DMS79 treated with DMSO at 0.1 percent for 48 hours (cell line): ENCODE measurements at regions not wholly inside any gene's neighbourhood (a gene's known extent, or its start where the extent isn't known, plus 50 kb on each side); places are given as distances from the start of the nearest gene placed in this dataset.
"Not testable (repeated sequence)": the region's sequence is repeated elsewhere in the genome, so short reads cannot be mapped to it uniquely, and the experiment has no call there.

Source experiments
- DNase-seq: peaks from one replicate; lab custom pipeline; 2025; lab: John Stamatoyannopoulos, UW

GRCh38 chr11:39462506-39462905 lies 1996.9 kb downstream of the LRRC4C start:
- DNase-seq: no peak

DNA sequence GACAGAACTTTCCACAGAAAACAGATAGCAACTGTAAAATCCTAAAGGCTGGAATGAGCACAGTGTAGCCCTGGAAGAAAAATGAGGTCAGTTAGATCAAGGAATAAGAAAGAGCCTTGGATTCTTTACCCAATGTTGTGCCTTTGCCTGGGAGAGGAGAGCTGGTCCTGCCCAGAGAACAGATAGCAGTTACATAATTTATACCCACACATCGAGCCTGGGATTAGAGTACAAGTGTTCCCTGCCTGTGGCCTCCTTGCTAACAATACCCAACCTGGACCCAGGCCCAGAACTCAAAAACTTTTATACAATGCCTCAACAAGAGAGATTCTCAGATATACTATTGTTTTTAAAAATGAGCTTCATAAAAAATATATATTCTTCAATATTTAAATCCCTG lies 1998.4 kb downstream of the LRRC4C start:
- DNase-seq: no peak

GRCh38 chr11:39459606-39460005 lies 1999.8 kb downstream of the LRRC4C start:
- DNase-seq: no peak

GRCh38 chr11:39458481-39458880 lies 2001.0 kb downstream of the LRRC4C start:
- no peak for DNase-seq

DNA sequence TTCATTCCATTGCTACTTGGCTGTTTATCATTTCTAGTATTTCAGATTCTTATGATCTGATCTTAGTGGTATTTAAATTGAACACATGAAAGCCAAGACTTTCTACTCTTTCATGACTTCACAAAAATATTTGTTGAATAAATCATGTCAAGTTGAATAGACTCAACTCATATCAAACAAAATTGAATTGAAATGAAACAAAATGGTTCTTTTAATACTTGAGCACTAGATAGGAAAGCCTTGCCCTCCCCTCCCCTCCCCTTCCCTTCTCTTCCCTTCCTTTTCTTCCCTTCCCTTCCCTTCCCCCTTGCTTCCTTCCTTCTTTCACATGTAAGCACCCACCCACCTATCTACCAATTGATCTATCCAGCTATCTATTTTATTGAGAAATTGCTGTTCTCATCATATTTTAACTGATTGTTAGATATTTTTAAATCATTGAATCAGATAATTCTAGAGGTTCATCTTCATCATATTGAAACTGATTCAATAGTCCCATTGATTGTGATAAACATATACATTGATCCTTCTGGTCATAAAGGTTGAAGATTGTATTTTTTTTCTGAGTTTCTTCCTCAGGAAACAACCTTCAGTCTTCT lies 2015.9 kb downstream of the LRRC4C start:
- DNase-seq: no peak

DNA sequence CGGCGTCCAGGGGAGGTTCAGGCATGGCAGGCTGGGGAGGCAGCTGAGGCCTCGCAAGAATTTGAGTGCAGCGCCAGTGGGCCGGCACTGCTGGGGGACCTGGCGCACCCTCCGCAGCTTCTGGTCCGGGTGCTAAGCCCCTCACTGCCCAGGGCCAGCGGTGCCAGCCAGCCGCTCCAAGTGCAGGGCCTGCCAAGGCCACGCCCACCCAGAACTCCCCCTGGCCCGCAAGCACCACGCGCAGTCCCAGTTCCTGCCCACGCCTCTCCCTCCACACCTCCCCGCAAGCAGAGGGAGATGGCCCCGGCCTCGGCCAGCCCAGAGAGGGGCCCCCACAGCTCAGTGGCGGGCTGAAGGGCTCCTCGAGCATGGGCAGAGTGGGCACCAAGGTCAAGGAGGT lies 2017.3 kb downstream of the LRRC4C start:
- DNase-seq: no peak

DNA sequence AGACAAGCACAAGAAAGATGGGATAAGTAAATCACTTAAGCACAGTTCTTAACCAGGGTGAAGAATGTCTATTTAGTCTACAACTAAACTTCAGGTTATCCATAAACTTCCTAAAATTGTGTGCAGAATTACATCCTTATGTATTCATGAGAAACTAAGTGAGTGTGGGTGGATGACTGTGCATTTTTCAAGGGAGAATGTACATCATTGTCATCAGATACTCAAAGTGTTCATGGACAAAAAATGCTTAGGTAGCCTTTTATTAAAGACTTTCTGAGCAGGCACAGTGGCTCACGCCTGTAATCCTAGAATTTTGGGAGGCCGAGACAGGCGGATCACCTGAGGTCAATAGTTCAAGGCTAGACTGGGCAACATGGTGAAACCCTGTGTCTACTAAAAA lies 2023.8 kb downstream of the LRRC4C start:
- DNase-seq: no peak

- DNase-seq: no peak
These were observed 2025.0 kb downstream of the LRRC4C start for GRCh38 chr11:39434466-39434865.

DNA sequence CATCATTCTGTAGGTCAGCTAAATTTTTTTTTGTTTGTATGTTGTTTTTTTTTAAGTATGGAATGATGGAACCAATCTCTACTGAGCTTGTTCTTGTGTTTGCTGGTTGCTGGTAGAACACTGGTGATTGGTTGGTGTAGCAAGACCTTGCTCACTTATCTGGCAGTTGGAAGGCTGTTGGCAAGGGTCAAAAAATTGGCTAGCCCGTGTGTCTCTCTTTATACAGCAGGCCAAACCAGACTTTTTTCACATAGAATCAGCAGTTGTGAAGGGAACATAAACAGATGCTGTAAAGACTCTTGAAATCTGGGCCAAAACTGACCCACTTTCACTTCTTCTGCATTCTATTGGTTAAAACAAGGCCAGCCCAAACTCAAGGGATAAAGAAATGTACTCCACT lies 2026.5 kb downstream of the LRRC4C start:
- DNase-seq: no peak

GRCh38 chr11:39425226-39425625 lies 2034.2 kb downstream of the LRRC4C start:
- no peak for DNase-seq

DNA sequence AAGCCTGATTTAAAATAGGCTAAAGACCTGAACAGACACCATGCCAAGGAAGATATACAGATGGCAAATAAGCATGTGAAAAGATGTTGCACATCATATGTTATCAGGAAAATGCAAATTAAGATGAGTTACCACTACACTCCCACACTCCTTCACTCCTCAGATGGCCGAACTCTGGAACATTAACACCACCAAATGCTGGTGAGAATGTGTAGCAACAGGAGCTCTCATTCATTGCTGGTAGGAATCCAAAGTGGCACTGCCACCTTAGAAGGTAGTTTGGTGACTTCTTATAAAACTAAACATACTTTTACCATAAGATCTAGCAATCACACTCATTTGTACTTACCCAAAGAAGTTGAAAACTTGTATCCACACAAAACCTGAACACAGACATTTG lies 2047.3 kb downstream of the LRRC4C start:
- DNase-seq: no peak

GRCh38 chr11:39385911-39386310 lies 2073.5 kb downstream of the LRRC4C start:
- no peak for DNase-seq

GRCh38 chr11:39374963-39375698 lies 2084.3 kb downstream of the LRRC4C start:
- DNase-seq: no peak

GRCh38 chr11:39367534-39367933 lies 2091.9 kb downstream of the LRRC4C start:
- DNase-seq: no peak

- no peak for DNase-seq
These were observed 2093.5 kb downstream of the LRRC4C start for GRCh38 chr11:39365809-39366436.

- DNase-seq: no peak
These were observed 2095.9 kb downstream of the LRRC4C start for GRCh38 chr11:39363571-39363970.

- DNase-seq: no peak
These were observed 2097.9 kb downstream of the LRRC4C start for GRCh38 chr11:39361557-39361956.

DNA sequence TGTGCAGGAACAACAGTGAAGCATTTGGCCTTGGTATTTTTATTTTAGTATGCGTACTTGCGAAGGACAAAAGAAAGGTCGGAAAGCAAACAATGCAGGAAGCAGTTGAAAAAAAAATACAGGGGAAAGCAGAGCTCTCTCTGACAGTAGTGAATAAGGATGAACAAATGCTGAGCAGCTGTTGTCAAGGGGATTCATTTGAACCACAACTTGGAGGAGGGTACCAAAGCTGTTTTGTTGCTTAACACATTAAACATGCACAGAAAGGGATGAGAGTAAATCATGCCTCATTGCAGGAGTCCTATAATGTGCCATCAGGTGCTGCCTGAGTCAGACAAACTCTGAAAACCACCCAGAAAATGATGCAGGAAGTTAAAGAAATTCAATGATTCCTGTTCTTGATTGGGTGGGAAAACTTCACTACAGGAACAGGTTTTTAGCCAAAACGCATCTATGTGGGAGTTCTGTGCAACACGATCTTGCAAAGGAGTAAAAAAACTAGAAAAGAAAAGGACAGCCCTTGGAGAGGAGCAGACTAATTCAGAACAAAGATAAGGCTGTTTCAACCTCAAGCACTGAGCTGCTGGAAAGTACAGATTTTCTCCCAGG lies 2113.5 kb downstream of the LRRC4C start:
- DNase-seq: no peak

DNA sequence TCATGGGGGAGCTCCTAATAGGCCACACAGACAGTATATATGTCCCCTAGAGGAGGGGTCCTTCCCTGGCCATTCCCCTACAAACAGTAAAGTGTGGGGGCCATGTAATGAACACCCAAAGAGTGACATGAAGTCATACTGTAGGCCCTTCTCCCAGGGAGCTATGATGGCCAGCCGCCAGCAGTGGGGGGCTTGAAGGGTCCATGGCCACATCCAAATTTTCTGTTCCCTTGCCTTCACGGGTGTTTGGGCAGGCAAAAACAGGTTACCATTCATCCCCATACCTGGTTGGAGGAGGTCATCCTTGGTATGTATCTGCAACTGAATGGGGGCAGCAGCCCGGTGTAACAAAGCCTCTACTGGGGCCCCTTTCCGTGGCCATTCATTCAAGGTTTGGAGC lies 2118.0 kb downstream of the LRRC4C start:
- no peak for DNase-seq

GRCh38 chr11:39333006-39333405 lies 2126.4 kb downstream of the LRRC4C start:
- DNase-seq: not testable (repeated sequence)

DNA sequence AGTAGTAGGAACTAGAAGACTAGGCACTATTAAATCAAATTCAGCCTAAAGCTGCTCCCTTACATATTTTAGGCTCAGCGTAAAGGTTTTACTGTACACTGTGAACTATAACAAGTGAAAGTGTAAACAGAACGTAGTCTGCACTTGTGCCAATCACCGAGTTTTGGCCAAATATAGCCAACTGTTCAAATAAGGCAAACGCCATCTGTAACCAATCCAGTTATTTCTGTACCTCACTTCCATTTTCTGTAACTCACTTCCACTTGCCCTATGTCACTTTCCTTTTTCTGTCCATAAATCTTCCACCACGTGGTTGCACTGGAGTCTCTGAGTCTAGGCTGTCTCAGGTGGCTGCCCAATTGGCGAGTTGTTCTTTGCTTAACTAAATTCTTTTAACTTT lies 2132.2 kb downstream of the LRRC4C start:
- no peak for DNase-seq

- DNase-seq: not testable (repeated sequence)
These were observed 2147.6 kb downstream of the LRRC4C start for GRCh38 chr11:39311888-39312287.

DNA sequence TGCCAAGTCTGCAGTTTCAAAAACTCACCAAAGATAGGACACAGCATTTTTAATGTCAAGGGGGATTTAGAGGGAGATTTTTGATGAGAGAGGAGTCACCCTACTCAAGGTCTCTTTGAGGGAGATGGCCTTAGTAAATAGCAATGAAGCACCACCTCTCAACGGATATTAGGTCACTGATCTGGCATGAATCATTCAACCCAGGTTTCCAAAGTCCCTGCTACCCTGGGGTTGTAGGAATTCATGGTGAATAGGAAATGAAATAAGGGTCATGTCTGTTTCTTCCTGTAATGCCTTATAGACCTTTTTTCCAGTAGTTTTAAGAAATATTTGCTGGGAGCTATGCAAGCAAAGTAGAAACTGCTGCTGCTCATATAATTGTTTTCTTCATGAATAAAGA lies 2154.9 kb downstream of the LRRC4C start:
- DNase-seq: no peak
